Kidney (tissue), 13 donors: ENCODE measurements at regions not wholly inside any gene's neighbourhood (a gene's known extent, or its start where the extent isn't known, plus 50 kb on each side); places are given as distances from the start of the nearest gene placed in this dataset.

Source experiments
- DNase-seq, 5 donors: peaks; one replicate each; pipeline ENCODE4 v3.0.0-alpha.2; 2013 to 2020
- FAIRE-seq: peaks from 2 replicates; lab custom pipeline; 2012; peaks lifted over from hg19 to GRCh38; lab: Jason Lieb, UNC
- H3K27ac ChIP-seq, 2 donors: one replicate each; pipeline ENCODE4 v1.7.0; 2013; ENCODE audit warnings: low read depth in 2 of 2, low read length in 2 of 2, inconsistent platforms in 1 of 2
- H3K27me3 ChIP-seq: one replicate; pipeline ENCODE4 v1.7.1; 2013; ENCODE audit warnings: low read length, inconsistent platforms; ENCODE audit not compliant: control insufficient read depth, insufficient read depth
- H3K36me3 ChIP-seq, 3 donors: one replicate each; pipeline versions ENCODE4 v1.7.0 to v1.7.1; 2013; ENCODE audit warnings: low read length in 3 of 3, control low read depth in 1 of 3, inconsistent platforms in 1 of 3; ENCODE audit not compliant: insufficient read depth in 3 of 3, control insufficient read depth in 2 of 3
- H3K4me1 ChIP-seq, 3 donors: one replicate each; pipeline versions ENCODE4 v1.7.0 to v1.7.1; 2013; ENCODE audit warnings: low read length in 3 of 3, inconsistent platforms in 1 of 3, low read depth in 1 of 3; ENCODE audit not compliant: control insufficient read depth in 2 of 3, insufficient read depth in 2 of 3
- H3K4me3 ChIP-seq, 3 donors: one replicate each; pipeline versions ENCODE4 v1.7.0 to v1.8.1; 2013; ENCODE audit warnings: low read length in 3 of 3, control low read depth in 1 of 3, inconsistent platforms in 1 of 3
- H3K9ac ChIP-seq, 3 donors: one replicate each; pipeline versions ENCODE4 v1.7.0 to v1.7.1; 2013; ENCODE audit warnings: low read length in 3 of 3, control low read depth in 1 of 3, inconsistent platforms in 1 of 3
- H3K9me3 ChIP-seq, 3 donors: one replicate each; pipeline versions ENCODE4 v1.7.0 to v1.7.1; 2013; ENCODE audit warnings: low read length in 3 of 3, control low read depth in 1 of 3, inconsistent platforms in 1 of 3; ENCODE audit not compliant: control insufficient read depth in 2 of 3, insufficient read depth in 1 of 3
- CTCF ChIP-seq: IDR thresholded peaks from 3 replicates; pipeline ENCODE4 v1.5.1; 2012; ENCODE audit warnings: mild to moderate bottlenecking, moderate library complexity, borderline replicate concordance; ENCODE audit not compliant: insufficient read depth; ENCODE audit errors: extremely low read depth
- intact Hi-C: fragments of 100-400 bp; cut with DNase I; formaldehyde crosslinking; loops from one replicate; pipeline ENCODE4 v1.11.1; 2022
- donor health status: control.
- donor health status: control.
- donor health status: control.
- donor health status: control.
- donor health status: control.
- donor health status: DM: yes; HTN: yes; CAD: no.
- donor health status: Normal renal cell carcinoma (clear cell type).

- Histone ChIP-seq H3K27ac (no peak overlapping the region), H3K9ac (no peak overlapping the region), H3K36me3 (no peaks in the 10 kb centered on the region), H3K9me3 (no peaks in the 10 kb centered on the region), H3K27me3 (no peaks in the 10 kb centered on the region), H3K4me1 (no peaks in the 10 kb centered on the region), H3K4me3 (no peak overlapping the region)
- TF ChIP-seq CTCF, result no peak
- intact Hi-C loops, result no loop called here
- no peak for FAIRE-seq
- DNase-seq, result no peak
Measured at GRCh38 chr6:47157653-47158219, 115.6 kb upstream of the ADGRF1 start.

GRCh38 chr6:47157063-47157462, 114.9 kb upstream of the ADGRF1 start:
- no peak overlapping the region for H3K9ac ChIP-seq
- no peak overlapping the region for H3K27ac ChIP-seq
- H3K4me3 ChIP-seq, result no peak overlapping the region
- H3K9me3 ChIP-seq, result no peaks in the 10 kb centered on the region
- no peaks in the 10 kb centered on the region for H3K4me1 ChIP-seq
- H3K27me3 ChIP-seq, result no peaks in the 10 kb centered on the region
- intact Hi-C loops, result no loop called here
- no peak for TF ChIP-seq CTCF
- no peak for FAIRE-seq
- H3K36me3 ChIP-seq, result no peaks in the 10 kb centered on the region
- no peak for DNase-seq

GRCh38 chr6:47156196-47156595, 114.1 kb upstream of the ADGRF1 start:
- FAIRE-seq, result no peak
- Histone ChIP-seq H3K4me1 (no peaks in the 10 kb centered on the region), H3K9ac (no peak overlapping the region), H3K27me3 (no peaks in the 10 kb centered on the region), H3K4me3 (no peak overlapping the region), H3K27ac (no peak overlapping the region), H3K9me3 (no peaks in the 10 kb centered on the region), H3K36me3 (no peaks in the 10 kb centered on the region)
- no peak for TF ChIP-seq CTCF
- intact Hi-C loops, result no loop called here
- no peak for DNase-seq

- no peak for DNase-seq
- H3K4me3 ChIP-seq, result no peak overlapping the region
- H3K4me1 ChIP-seq, result no peaks in the 10 kb centered on the region
- intact Hi-C loops, result no loop called here
- H3K36me3 ChIP-seq, result no peaks in the 10 kb centered on the region
- no peak for FAIRE-seq
- H3K27me3 ChIP-seq, result no peaks in the 10 kb centered on the region
- no peak overlapping the region for H3K9ac ChIP-seq
- no peak overlapping the region for H3K27ac ChIP-seq
- no peaks in the 10 kb centered on the region for H3K9me3 ChIP-seq
- no peak for TF ChIP-seq CTCF
Measured at GRCh38 chr6:47153404-47153755, 111.2 kb upstream of the ADGRF1 start.
